Thyroid gland (tissue), 4 donors: ENCODE measurements at regions not wholly inside any gene's neighbourhood (a gene's known extent, or its start where the extent isn't known, plus 50 kb on each side); places are given as distances from the start of the nearest gene placed in this dataset.
A peak's percentile ranks its signal among the peaks of the same experiment; 100 is the strongest.
"Not testable (repeated sequence)": the region's sequence is repeated elsewhere in the genome, so short reads cannot be mapped to it uniquely, and the experiment has no call there.

ENCODE experiments used
- DNase-seq, 2 donors: peaks; one replicate each; pipeline ENCODE4 v3.0.0-alpha.2; 2019
- H3K27ac ChIP-seq, 3 donors: fragments of 200-600 bp; sonication (generic); 1 replicate in 2 of 3; 2 replicates in 1 of 3; pipeline ENCODE4 v1.5.1; 2016 to 2019; ENCODE audit warnings: mild to moderate bottlenecking in 1 of 3, moderate library complexity in 1 of 3
- H3K27me3 ChIP-seq: fragments of 200-600 bp; sonication (generic); one replicate; pipeline ENCODE4 v1.5.1; 2019
- H3K36me3 ChIP-seq, 2 donors: fragments of 200-600 bp; sonication (generic); one replicate each; pipeline ENCODE4 v1.5.1; 2016 to 2019
- H3K4me1 ChIP-seq, 2 donors: fragments of 200-600 bp; sonication (generic); one replicate each; pipeline ENCODE4 v1.5.1; 2017 to 2019
- H3K4me3 ChIP-seq, 3 donors: fragments of 200-600 bp; sonication (generic); replicated peaks in 1 of 3; 1 replicate in 2 of 3; 2 replicates in 1 of 3; pipeline ENCODE4 v1.5.1; 2016; ENCODE audit warnings: mild to moderate bottlenecking in 1 of 3
- H3K9me3 ChIP-seq: fragments of 200-600 bp; sonication (generic); one replicate; pipeline ENCODE4 v1.5.1; 2017
- POLR2A ChIP-seq, 2 donors: fragments of 450-650 bp; IDR thresholded peaks; one replicate each; pipeline ENCODE4 v1.6.1; 2017; ENCODE audit warnings: antibody characterized with exemption in 2 of 2, mild to moderate bottlenecking in 2 of 2, moderate library complexity in 1 of 2
- WGBS, 2 donors: methylation state at CpG; one replicate each; pipeline ENCODE4 v1.1.5; 2017; 5-methylcytosine and 5-hydroxymethylcytosine counted together
- intact Hi-C: fragments of 100-400 bp; cut with DNase I; formaldehyde crosslinking; loops from one replicate; pipeline ENCODE4 v1.15.1; 2023
- TF ChIP-seq, protein P1 (sequence below), 6 experiments: fragments of 200-600 bp in 3 of 6; fragments of 450-650 bp in 3 of 6; sonication (generic) in 3 of 6; IDR thresholded peaks; one replicate each; pipeline ENCODE4 v1.5.1; 2016 to 2019; ENCODE audit warnings: antibody characterized with exemption in 6 of 6, mild to moderate bottlenecking in 2 of 6, inconsistent platforms in 1 of 6, moderate library complexity in 1 of 6

DNA sequence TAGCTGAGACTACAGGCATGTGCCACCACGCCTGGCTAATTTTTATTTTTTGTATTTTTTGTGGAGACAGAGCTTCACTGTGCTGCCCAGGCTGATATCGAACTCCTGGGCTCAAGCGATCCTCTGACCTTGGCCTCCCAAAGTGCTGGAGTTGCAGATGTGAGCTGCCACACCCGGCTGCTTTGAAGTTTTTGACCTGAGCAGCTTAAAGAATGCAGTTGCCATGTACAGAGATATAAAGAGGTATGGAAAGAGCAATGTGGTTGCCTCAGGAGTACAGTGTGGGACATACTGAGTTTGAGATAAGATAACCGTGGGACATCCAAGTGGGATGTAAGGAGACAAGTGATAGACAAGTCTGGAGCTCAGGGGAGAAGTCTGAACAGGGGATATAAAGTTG, 82.7 kb upstream of the LSM14A start:
- TF ChIP-seq POLR2A (IDR thresholded peaks at IDR 0.05): no peak
- no peak overlapping the region for H3K27ac ChIP-seq
- H3K36me3 ChIP-seq: no peaks in the 10 kb centered on the region
- H3K4me1 ChIP-seq: no peaks in the 10 kb centered on the region
- intact Hi-C loops: no loop called here
- no peaks in the 10 kb centered on the region for H3K27me3 ChIP-seq
- H3K9me3 ChIP-seq: no peaks in the 10 kb centered on the region
- no peak for DNase-seq
- H3K4me3 ChIP-seq: no peak overlapping the region
- WGBS, 2 donors: 83 to 87% methylated on average over 5 of the region's 5 CpGs

DNA sequence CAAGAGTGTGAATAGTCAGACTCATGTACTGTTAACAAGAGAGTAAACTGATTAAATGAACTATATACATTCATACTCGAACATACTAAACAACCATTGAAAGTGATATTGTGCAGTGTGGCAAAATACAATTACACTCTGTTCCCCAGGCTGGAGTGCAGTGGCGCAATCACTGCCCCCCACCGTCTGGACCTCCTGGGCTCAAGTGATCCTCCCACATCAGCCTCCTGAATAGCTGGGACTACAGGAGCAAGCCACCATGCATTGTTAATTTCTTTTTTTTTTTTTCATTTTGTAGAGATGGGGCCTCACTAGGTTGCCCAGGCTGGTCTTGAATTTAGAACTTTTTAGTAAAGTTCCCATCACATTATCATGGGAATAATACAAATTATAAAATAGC, 77.3 kb upstream of the LSM14A start:
- Histone ChIP-seq H3K4me1 (no peaks in the 10 kb centered on the region), H3K27ac (no peak overlapping the region)
- WGBS, 2 donors: 80 to 83% methylated on average over 3 of the region's 3 CpGs

DNA sequence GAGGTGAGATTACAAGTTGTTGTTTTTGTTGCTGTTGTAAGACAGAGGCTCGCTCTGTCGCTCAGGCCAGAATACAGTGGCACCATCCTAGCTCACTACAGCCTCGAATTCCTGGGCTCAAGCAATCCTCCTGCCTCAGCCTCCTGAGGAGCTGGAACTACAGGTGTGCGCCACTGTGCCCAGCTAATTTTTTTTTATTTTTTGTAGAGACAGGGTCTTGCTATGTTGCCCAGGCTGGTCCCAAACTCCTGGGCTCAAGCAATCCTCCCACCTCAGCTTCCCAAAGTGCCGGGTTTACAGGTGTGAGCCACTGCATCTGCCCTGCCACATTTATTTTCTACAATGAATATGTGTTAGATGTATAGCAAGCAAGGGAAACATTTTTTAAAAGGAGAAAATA, 76.9 kb upstream of the LSM14A start:
- intact Hi-C loops: loop anchor here (5.0 kb wide), 1 partner anchor 318 kb away; no protein-coding TSS in a partner anchor
- H3K36me3 ChIP-seq, H3K27ac ChIP-seq, H3K27me3 ChIP-seq, H3K9me3 ChIP-seq, DNase-seq, H3K4me1 ChIP-seq, H3K4me3 ChIP-seq: not testable (repeated sequence)
- 89% methylated on average over 5 of the region's 5 CpGs for WGBS, 2 donors

More for the DNA sequence above, 77.3 kb upstream of the LSM14A start:
- intact Hi-C loops: loop anchor here (5.0 kb wide), 1 partner anchor 318 kb away; no protein-coding TSS in a partner anchor
- Histone ChIP-seq H3K27me3 (no peaks in the 10 kb centered on the region), H3K36me3 (no peaks in the 10 kb centered on the region), H3K9me3 (no peaks in the 10 kb centered on the region), H3K4me3 (no peak overlapping the region)
- DNase-seq: no peak
- TF ChIP-seq, protein P1, sequence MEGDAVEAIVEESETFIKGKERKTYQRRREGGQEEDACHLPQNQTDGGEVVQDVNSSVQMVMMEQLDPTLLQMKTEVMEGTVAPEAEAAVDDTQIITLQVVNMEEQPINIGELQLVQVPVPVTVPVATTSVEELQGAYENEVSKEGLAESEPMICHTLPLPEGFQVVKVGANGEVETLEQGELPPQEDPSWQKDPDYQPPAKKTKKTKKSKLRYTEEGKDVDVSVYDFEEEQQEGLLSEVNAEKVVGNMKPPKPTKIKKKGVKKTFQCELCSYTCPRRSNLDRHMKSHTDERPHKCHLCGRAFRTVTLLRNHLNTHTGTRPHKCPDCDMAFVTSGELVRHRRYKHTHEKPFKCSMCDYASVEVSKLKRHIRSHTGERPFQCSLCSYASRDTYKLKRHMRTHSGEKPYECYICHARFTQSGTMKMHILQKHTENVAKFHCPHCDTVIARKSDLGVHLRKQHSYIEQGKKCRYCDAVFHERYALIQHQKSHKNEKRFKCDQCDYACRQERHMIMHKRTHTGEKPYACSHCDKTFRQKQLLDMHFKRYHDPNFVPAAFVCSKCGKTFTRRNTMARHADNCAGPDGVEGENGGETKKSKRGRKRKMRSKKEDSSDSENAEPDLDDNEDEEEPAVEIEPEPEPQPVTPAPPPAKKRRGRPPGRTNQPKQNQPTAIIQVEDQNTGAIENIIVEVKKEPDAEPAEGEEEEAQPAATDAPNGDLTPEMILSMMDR (IDR thresholded peaks at IDR 0.05): no peak
- no peak for TF ChIP-seq POLR2A (IDR thresholded peaks at IDR 0.05)

DNA sequence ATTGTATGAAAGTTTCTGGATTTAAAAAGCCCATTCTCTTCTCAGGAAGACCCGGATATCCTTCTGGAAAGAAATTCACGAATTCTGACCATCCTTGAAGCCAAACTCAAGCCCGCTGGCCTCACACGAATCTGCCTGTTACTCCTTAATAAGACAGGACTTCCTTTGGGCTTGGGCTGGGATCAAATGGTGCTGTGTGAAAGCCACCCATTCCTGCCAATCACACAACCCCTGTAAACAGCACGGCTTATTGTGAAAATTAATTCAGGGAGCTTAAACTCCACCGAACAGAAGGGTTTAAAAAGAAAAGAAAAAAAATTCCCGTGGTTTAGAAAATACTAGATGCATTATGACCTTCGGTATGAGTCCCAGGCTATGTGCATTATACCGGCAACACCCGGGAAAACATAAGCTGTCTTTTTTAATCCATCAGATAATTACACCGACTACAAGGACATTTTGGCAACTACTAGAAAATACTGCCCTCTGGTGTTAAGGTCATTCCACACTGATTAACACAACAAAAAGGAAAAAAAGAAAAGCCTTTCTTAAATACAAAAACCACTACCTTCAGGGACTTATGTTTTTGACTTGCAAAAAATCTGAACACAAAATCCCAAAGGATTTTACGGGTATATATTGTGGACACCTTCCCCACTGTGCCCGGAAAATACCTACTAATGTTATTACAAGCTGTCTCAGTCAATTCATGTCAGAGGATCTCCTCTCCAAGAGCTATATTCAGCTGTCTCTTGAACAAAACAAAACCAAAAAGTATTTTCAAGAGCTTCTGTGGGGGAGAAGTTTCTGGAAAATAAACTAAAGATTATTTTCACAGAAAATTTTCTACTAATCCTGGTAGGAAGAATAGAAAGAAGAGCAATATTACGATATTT, 76.0 kb upstream of the LSM14A start:
- DNase-seq: no peak
- Histone ChIP-seq H3K4me3 (no peak overlapping the region), H3K4me1 (no peaks in the 10 kb centered on the region), H3K36me3 (no peaks in the 10 kb centered on the region), H3K27ac (no peak overlapping the region), H3K9me3 (no peaks in the 10 kb centered on the region), H3K27me3 (no peaks in the 10 kb centered on the region)
- intact Hi-C loops: loop anchor here (5.0 kb wide), 1 partner anchor 319 kb away; no protein-coding TSS in a partner anchor
- WGBS, 2 donors: 23 to 26% methylated on average over 14 of the region's 14 CpGs
- no peak for TF ChIP-seq POLR2A (IDR thresholded peaks at IDR 0.05)
- TF ChIP-seq, protein P1 (IDR thresholded peaks at IDR 0.05): peak in 5 of 6 experiments; percentile 18 to 62 (median 57)

DNA sequence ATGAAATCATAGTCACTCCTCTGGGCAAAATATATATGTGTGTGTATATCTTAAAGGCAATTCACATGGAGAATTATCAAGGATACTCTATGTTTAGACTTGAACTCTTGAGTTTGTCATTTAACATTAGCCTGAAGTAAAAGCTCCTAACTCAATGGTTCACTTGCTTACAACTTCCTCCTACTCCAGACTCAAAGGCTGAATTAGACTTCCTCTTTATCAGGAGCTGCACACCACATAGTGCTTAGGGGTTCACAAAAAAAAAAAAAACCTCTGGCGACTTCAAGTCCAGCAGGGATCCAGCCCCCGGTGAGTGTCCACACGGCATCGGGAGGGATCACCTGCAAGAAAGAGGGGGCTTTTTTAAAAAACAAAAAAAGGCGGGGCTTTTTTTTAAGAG, 68.2 kb upstream of the LSM14A start:
- Histone ChIP-seq H3K9me3 (no peaks in the 10 kb centered on the region), H3K36me3 (no peaks in the 10 kb centered on the region), H3K27ac (no peak overlapping the region), H3K27me3 (no peaks in the 10 kb centered on the region), H3K4me1 (no peaks in the 10 kb centered on the region), H3K4me3 (no peak overlapping the region)
- DNase-seq: no peak
- intact Hi-C loops: no loop called here
- WGBS, 2 donors: 70 to 72% methylated on average over 5 of the region's 5 CpGs
- TF ChIP-seq POLR2A (IDR thresholded peaks at IDR 0.05): no peak
- TF ChIP-seq, protein P1 (IDR thresholded peaks at IDR 0.05): no peak

DNA sequence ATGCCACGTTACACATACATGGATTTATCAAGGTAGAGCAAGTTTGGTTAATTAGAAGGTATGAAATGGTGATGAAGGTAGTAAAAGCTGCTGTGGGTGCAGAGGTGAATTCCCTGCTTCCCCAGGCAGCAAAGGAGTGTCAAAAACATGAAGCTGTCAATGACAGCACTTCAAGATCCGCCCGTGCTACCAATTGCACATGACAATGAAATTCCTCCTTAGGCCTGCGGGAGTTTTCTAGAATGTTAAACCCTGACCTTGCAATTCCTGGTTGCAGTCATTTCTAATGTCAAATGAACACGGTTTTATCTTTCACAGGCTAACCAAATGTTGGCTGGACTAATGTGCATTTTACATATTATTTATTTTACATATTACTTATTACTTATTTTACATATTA, 67.7 kb upstream of the LSM14A start:
- Histone ChIP-seq H3K36me3 (no peaks in the 10 kb centered on the region), H3K27me3 (no peaks in the 10 kb centered on the region), H3K27ac (no peak overlapping the region), H3K4me3 (no peak overlapping the region), H3K4me1 (no peaks in the 10 kb centered on the region), H3K9me3 (no peaks in the 10 kb centered on the region)
- WGBS, 2 donors: 62 to 65% methylated on average over 5 of the region's 5 CpGs
- intact Hi-C loops: no loop called here
- no peak for DNase-seq
- no peak for TF ChIP-seq POLR2A (IDR thresholded peaks at IDR 0.05)
- TF ChIP-seq, protein P1 (IDR thresholded peaks at IDR 0.05): no peak
